Hematopoietic multipotent progenitor cell treated with erythropoietin and hydrocortisone succinate and interleukin-3 and kit ligand, for 4 days (in vitro differentiated cells): ENCODE measurements at regions not wholly inside any gene's neighbourhood (a gene's known extent, or its start where the extent isn't known, plus 50 kb on each side); places are given as distances from the start of the nearest gene placed in this dataset.

Experiments used
- DNase-seq: peaks from one replicate; pipeline ENCODE4 v3.0.0-alpha.2; 2015

GRCh38 chr12:73362666-73363065 lies 1090.5 kb downstream of the TRHDE start:
- DNase-seq = no peak

GRCh38 chr12:73372856-73373255 lies 1100.7 kb downstream of the TRHDE start:
- no peak for DNase-seq

GRCh38 chr12:73374360-73374759 lies 1102.2 kb downstream of the TRHDE start:
- no peak for DNase-seq

- DNase-seq = no peak
These were observed 1111.5 kb downstream of the TRHDE start for GRCh38 chr12:73383584-73384222.

- DNase-seq = no peak
These were observed 1112.4 kb downstream of the TRHDE start for GRCh38 chr12:73384592-73384991.

DNA sequence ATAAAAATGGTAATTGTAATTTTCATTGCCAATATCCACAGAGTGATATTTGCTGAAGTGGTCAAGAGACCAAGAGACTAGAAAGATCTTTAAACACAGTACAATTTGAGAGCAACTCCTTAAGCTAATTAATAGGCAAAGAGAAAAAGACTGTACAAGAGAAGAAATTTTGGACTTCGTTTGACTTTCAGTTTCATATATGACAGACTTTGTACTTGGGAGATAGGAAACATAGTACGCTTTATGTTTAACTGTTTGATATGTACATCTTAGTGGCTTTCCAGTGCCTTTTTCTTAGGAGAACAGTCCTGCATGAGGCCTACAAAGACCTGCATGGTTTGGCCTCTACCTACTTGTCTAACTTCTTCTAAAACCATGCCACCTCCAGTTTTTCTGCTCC lies 1118.1 kb downstream of the TRHDE start:
- no peak for DNase-seq

- DNase-seq = no peak
These were observed 1124.6 kb upstream of the ATXN7L3B start for GRCh38 chr12:73413051-73413450.

DNA sequence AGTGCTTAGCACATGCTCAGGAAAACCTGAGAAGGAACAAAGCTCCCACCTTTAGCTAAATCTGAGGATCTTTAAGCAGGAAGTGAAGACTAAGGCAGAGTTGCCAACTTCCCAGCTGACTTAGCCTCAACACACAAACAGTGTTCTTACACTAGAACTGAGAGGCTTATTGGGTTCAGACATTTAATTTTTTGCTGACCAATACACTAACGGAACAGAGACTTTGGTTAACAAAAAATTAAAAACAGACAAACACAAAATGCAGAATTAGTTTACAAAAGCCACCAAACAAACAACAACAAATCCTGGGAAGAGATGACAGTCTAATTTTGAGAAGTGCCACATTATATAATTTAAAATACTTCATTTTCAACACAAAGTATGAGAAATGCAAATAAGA lies 1123.7 kb upstream of the ATXN7L3B start:
- DNase-seq = no peak

DNA sequence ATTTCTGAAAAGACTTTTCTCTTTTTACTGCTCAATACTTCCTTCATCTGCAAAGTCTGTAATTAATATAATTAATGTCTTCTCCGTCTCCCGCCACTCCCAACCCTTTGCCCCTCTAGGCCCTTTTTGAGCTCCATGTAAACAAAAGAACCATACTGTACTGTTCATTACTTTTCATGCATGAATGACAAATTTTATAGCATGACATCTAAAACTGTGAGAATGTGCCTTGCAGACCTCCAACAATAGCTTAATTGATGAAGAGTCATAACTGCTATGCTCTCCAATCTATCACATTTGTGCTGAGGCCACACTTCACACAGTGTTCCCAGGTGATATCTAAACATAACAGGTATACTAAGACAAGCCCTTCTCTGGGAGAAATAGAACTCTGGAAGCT lies 1122.7 kb upstream of the ATXN7L3B start:
- DNase-seq = no peak

- DNase-seq = no peak
These were observed 1119.1 kb upstream of the ATXN7L3B start for GRCh38 chr12:73418541-73418940.

GRCh38 chr12:73421832-73422231 lies 1115.8 kb upstream of the ATXN7L3B start:
- DNase-seq = no peak

DNA sequence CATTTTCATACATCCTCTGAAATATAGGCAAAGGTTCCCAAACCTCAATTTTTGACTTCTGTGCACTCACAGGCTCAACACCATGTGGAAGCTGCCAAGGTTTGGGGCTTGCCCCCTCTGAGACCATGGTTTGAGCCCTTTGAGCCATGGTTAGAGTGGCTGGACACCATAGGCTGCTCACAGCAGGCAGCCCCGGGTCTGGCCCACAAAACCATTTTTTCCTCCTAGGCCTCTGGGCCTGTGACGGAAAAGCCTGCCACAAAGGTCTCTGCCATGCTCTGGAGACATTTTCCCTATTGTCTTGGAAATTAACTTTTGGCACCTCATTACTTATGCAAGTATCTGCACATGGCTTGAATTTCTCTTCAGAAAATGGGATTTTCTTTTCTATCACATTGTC lies 1113.2 kb upstream of the ATXN7L3B start:
- no peak for DNase-seq

GRCh38 chr12:73445658-73446324 lies 1091.8 kb upstream of the ATXN7L3B start:
- peak; percentile 0 for DNase-seq

GRCh38 chr12:73452672-73453469 lies 1084.8 kb upstream of the ATXN7L3B start:
- DNase-seq = no peak

- DNase-seq = no peak
These were observed 1077.4 kb upstream of the ATXN7L3B start for GRCh38 chr12:73460212-73460611.

- DNase-seq = no peak
These were observed 1072.5 kb upstream of the ATXN7L3B start for GRCh38 chr12:73465106-73465505.

DNA sequence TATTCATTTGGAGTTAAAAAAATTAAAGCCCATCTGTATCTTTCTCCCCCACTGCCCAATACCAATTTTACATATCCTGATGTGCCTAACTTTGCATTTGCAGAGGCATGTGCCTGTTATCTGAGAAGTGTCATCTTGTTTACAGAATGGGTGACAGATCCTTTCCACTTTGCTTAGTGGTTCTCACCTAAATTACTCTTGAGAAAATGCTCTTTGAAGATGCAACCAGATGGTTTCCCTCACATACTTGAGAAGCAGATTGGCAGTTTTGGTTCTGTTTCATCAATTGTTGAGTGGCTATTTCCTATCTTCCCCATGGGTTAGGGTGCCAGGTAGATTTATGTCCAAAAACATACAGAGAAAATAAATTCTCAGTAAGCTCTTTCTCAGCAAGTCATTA lies 1051.4 kb upstream of the ATXN7L3B start:
- no peak for DNase-seq

DNA sequence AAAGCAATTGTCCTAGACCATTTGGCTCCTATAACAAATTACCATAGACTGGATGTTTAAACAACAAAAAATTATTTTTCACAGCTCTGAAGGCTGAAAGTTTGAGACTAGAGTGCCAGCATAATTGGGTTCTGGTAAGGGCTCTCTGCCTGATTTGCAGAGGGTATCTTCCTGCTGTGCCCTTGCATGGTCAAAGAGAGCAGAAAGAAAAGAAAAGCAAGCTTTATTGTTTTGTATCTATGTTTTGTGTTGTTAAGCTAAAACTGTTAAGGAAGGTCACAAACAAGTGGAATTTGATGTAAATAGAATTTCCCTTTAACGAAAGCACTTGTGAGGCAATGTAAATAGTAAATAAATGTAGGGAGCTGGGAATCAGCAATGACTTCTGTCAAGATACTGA lies 1031.0 kb upstream of the ATXN7L3B start:
- DNase-seq = no peak

- peak; percentile 0 for DNase-seq
These were observed 1023.0 kb upstream of the ATXN7L3B start for GRCh38 chr12:73514672-73515071.

DNA sequence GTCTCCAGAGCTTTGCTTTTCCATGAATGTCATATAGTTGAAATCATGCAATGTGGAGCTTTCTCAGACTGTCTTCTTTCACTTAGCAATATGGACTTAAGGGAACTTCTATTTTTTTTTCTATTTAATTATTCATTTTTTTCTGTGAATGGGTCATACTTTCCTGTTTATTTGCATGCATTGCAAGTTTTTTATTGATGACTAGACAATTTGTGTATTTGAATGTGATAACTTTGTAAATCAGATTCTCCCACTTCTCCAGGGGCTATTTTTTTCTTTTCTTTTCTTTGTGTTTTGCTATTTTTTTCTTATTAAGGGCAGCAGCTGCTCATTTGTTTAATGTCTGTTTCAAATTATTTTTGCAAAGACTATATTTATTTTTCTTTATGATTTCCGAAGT lies 1019.8 kb upstream of the ATXN7L3B start:
- no peak for DNase-seq

DNA sequence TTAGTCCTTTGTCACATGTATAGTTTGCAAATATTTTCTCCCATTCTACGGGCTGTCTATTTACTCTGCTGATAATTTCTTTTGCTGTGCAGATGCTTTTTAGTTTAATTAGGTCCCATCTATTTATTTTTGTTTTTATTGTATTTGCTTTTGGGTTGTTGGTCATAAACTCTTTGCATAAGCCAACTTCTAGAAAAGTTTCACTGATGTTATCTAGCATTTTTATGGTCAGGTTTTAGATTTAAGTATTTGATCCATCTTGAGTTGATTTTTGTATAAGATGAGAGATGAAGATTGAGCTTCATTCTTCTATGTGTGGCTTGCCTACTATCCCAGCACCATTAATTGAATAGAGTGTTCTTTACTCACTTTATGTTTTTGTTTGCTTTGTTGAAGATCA lies 1008.4 kb upstream of the ATXN7L3B start:
- DNase-seq = no peak

DNA sequence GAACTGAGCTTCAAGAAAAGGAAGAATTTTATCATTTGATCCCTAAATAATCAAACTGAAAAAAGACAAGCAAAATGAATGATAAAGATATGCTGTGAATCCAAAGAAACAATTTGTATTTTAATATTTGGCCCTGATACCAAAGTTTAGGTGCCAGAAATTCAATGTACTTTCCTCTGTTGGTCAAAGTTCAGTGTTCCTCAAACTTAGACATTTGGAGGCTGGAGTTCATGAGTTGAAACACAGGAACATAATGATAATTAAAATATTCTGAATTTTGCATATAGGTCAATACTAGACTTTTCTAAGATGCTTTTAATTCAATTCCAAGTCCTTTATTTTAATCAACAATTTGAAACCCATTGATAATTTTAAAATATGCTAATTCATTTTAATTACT lies 1007.7 kb upstream of the ATXN7L3B start:
- DNase-seq = no peak

DNA sequence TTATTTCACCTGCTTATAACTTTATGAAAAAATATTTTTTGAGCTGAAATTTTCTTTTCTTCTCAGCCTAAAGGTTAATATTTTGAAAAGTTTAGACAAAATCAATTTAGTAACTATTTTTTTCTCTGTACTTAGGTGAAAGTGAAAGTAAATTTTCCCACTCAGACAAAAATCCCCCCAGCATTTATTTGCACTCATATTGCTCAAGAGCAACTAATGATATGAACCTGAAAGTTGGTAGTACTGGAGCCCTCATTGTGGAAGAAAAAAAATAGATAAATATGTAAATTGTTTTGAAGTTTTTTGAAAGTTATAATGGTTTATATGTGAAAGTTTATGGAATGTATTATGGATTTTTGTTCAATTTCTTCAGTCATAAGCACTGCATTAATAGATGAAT lies 1005.9 kb upstream of the ATXN7L3B start:
- DNase-seq = no peak

GRCh38 chr12:73547421-73547820 lies 990.2 kb upstream of the ATXN7L3B start:
- no peak for DNase-seq
